HG03354 (cell line): ENCODE measurements at regions not wholly inside any gene's neighbourhood (a gene's known extent, or its start where the extent isn't known, plus 50 kb on each side); places are given as distances from the start of the nearest gene placed in this dataset.

Experiments
- ATAC-seq: cut with Tn5 transposase; IDR thresholded peaks from one replicate; pipeline ENCODE4 v1.9.1; 2021; ENCODE audit warnings: mild to moderate bottlenecking; ENCODE audit not compliant: unreplicated experiment, poor library complexity, severe bottlenecking

DNA sequence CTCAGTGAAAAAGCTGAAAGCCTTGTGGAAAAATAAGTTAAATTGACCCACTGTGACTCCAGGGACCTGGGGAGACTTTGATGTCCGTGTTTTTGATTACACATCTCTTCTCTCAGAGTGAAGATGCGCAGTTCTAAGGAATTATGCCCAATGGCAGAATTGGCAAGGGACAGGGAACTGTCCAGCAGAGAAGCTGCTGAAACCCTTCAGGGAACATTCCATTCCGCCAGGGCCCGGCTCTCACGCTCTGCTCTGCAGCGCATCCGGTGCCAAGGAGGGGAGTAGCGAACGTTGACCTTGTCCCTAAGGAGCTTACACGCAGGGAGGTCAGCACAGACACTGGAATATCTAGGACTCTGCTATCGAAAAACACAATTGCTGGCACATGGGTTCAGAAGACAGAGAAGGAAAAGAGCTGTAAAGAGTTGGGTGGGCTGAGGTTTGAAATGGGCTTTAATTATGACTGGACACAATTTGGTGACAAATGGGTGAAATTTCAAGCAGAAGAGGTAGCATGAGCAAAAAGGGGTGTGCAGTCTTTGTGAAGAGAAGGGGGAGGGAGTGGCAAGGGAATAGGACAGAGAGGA is 64.5 kb upstream of the B3GAT1 start:
- ATAC-seq, result no peak

DNA sequence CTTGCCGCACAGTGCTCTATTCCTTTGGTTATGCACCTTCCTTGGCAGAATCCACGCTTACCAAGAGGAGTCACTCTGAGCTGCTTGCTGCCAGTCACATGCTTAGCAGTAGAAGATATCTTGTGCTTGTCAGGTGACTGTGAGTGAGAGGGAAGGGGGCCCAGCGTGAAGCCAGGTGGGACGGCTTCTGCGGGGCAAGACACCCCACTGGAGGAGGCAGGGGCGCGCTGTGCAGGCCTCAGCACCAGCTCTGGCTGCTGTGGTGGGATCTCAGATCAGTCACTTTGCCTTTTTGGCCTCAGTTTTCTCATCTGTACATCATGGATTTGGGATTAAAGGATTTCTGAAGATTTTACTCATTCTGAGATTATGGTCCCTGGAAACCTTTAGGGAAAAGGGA is 63.9 kb upstream of the B3GAT1 start:
- no peak for ATAC-seq

- ATAC-seq, result no peak
Observed at GRCh38 chr11:134474942-134475341, 62.9 kb upstream of the B3GAT1 start.

DNA sequence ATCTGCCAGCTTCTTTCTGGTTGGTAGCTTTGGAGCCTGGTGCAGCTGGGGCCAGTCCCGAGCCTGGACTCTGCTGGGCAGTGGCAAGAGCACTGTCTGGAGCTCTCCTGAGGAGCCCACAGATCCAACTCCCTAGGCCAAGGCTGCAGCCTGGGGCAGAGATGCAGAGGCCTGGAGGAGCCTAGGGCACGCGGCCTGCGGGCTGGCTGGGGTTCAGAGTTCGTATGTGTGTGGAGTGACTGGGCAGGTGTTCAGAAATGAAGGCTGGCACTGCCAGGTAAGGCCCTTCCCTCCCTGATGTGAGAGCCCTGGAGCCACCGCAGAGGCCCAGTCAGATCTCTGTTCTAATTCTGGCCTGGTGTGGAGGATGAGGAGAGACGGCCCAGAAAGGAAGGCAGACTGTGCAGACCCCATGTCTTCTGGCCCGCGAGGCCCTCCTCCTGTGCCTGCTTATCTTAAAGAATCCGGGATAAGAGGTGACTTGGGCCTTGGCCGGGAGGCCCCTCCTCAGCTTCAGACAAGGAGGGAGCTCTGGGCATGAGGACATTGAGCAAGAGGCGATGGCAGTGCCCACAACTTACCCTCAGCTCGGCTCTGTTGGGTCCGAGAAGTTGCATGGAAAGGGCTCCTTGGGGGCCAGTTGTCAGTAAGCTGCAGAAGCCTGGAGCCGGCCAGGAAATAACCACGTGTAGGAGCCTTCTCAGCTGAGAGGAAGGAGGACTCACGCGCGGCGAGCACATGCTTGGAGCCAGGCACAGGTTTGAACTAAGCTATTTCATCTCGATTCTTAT is 62.2 kb upstream of the B3GAT1 start:
- ATAC-seq, result no peak

DNA sequence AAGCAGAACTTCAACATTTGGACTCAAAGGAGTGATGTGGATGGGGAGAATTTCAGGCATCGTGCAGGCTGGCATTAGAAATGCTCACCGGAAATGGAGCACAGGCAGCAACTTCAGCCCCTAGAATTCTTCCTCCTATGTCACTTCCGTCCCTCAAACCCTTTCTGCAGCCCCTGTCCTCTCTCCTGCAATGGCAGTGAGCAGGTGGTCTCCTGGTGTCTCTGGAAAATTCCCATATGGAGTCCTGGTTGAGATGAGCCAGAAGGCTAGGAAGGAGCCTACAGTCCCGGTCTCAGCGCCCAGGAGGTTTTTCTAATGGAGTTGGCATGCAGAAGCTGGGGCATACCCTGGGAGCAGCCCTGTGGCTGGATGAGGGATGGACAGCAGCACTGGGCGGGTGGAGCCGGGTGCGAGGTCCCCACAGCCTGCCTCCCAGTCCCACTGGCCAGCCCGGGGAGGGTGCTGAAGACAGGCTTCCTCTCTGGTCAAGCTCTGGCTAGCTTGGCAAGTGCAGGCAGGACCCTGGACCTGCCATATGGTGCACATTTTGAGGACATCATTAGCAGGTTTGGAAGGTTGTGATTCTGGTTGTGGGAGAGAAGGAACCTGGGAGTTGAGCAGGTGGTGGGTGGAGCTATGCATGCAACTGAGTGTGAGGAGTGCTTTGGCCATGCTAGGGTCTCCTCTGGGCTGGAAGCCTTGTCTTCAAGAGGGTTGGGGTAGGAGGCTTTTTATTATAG is 59.8 kb upstream of the B3GAT1 start:
- ATAC-seq, result no peak

- no peak for ATAC-seq
Observed at GRCh38 chr11:134471087-134471715, 59.2 kb upstream of the B3GAT1 start.

GRCh38 chr11:134470238-134470637 is 58.2 kb upstream of the B3GAT1 start:
- ATAC-seq, result no peak

DNA sequence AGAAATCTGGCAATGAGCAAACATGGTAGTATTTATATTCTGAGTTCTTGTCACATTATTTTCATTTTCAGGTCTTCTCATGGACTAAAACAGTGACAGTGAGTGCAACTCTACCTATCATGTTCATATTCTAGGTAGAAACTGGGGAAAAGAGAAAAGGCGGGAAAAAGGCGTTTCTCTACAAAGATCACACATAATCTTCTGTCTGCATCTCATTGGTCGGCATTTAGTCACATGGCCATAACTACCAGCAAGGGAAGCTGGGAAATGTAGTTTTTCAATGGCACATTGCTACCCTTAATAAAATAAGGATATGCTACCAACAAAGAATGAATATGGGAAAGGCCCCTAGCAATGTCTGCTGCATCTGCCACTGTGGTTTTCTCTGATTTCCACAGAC is 57.6 kb upstream of the B3GAT1 start:
- no peak for ATAC-seq

GRCh38 chr11:134468796-134469195 is 56.8 kb upstream of the B3GAT1 start:
- no peak for ATAC-seq

DNA sequence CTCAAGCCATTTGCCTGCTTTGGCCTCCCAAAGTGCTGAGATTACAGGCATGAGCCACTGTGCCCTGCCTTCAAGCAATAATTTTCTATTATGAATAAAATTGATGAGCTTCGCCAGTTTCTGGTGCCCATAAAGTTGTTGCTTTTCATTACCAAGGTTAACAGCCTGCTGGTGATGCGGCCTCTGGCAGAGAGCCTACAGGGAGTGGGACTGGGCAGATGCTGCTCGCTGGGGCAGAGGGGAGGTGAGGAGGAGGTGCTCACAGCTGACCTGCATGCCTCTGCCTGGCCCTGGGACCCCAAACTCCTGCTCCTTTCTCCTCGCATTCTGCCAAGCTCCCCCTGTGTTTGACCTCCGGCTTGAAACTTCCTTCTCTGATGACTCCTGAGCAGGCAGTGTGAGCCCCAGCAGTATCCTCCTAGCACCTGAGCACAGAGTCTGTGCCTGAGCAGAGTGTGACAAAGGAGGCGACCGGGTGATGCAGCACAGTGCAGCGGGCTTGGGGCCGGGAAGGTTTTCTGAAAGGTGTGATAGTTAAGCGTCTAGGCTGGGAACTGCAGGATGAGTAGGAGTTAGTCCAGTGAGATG is 56.1 kb upstream of the B3GAT1 start:
- ATAC-seq, result no peak

- ATAC-seq, result no peak
Observed at GRCh38 chr11:134466610-134467567, 54.8 kb upstream of the B3GAT1 start.

DNA sequence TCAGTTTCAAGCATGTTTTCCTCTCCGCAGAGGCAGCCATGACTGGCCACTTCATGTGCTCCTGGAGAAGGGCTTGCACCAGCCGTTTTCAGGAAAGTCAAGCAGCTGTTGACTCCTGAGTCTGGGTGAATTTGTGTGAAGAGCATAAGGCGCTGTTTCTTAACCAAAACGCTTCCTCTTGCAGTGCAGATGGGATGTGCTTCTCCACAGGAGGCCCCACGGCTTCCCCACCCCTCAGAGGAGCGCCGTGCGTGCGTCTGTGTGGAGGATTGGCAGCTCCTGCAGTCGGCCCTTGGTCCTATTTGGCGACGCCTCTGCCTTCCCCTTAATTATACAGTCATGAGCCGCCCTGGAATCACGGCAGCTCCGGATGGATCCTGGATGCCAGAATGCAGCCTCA is 54.1 kb upstream of the B3GAT1 start:
- ATAC-seq, result no peak

GRCh38 chr11:134464981-134465730 is 53.1 kb upstream of the B3GAT1 start:
- no peak for ATAC-seq

DNA sequence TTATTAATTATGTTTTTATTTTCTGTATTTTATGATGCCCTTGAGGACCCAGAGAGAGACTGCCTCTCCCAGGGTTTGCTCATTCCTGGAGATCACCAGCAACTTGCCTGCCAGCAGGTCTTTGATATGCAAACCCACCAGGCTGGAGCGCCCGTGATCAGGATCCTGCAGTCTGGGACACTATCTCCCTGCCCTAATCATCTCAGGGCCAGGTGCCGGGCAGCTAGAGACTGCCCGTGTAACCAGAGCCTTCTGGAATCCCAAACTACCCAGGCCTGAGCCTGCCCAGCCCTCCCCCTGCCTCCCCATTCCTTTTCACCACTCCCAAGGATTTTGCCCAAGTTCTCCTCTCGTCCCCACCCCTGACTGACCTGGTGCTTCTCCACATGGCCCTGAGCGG is 52.2 kb upstream of the B3GAT1 start:
- ATAC-seq, result no peak

- no peak for ATAC-seq
Observed at GRCh38 chr11:134463716-134464115, 51.7 kb upstream of the B3GAT1 start.
